Immature natural killer cell (primary cell): ENCODE measurements at regions not wholly inside any gene's neighbourhood (a gene's known extent, or its start where the extent isn't known, plus 50 kb on each side); places are given as distances from the start of the nearest gene placed in this dataset.
A peak's percentile ranks its signal among the peaks of the same experiment; 100 is the strongest.
"Not testable (repeated sequence)": the region's sequence is repeated elsewhere in the genome, so short reads cannot be mapped to it uniquely, and the experiment has no call there.

Experiments used
- DNase-seq, 3 donors: peaks; one replicate each; pipeline ENCODE4 v3.0.0; 2022; ENCODE audit warnings: mixed read lengths in 1 of 3
- H3K27ac Mint-ChIP-seq, 6 donors: one replicate each; pipeline ENCODE4 v1.8.0; 2020; ENCODE audit warnings: mixed read lengths in 6 of 6, mild to moderate bottlenecking in 5 of 6, inconsistent platforms in 4 of 6, moderate library complexity in 3 of 6
- H3K27me3 Mint-ChIP-seq, 3 donors: one replicate each; pipeline ENCODE4 v1.8.0; 2020 to 2021; ENCODE audit warnings: low read depth in 3 of 3, mild to moderate bottlenecking in 3 of 3, mixed read lengths in 3 of 3, moderate library complexity in 3 of 3, inconsistent platforms in 1 of 3
- H3K36me3 Mint-ChIP-seq, 3 donors: one replicate each; pipeline ENCODE4 v1.8.0; 2020; ENCODE audit warnings: mixed read lengths in 3 of 3, inconsistent platforms in 2 of 3, mild to moderate bottlenecking in 2 of 3
- H3K4me1 Mint-ChIP-seq, 2 donors: one replicate each; pipeline ENCODE4 v1.8.0; 2020; ENCODE audit warnings: inconsistent platforms in 2 of 2, mild to moderate bottlenecking in 2 of 2, mixed read lengths in 2 of 2, moderate library complexity in 1 of 2
- H3K4me3 Mint-ChIP-seq, 5 donors: one replicate each; pipeline ENCODE4 v1.8.0; 2020; ENCODE audit warnings: mild to moderate bottlenecking in 5 of 5, mixed read lengths in 5 of 5, inconsistent platforms in 3 of 5, moderate library complexity in 3 of 5
- H3K9me3 Mint-ChIP-seq, 6 donors: one replicate each; pipeline ENCODE4 v1.8.0; 2020; ENCODE audit warnings: mild to moderate bottlenecking in 6 of 6, mixed read lengths in 6 of 6, inconsistent platforms in 4 of 6, moderate library complexity in 3 of 6

DNA sequence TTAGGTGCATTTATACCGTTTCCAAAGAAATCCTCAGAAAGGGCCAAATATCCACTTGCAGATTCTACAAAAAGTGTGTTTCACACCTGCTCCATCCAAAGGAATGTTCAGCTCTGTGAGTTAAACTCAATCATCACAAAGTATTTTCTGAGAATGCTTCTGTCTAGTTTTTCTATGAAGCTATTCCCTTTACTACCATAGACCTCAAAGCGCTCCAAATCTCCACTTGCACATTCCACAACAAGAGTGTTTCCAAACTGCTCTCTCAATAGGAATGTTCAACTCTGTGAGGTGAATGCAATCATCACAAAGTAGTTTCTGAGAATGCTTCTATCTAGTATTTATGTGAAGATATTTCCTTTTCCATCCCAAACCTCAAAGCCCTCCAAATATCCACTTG is 412.7 kb upstream of the WSB1 start:
- H3K27me3 Mint-ChIP-seq, DNase-seq, H3K36me3 Mint-ChIP-seq, H3K27ac Mint-ChIP-seq, H3K4me3 Mint-ChIP-seq, H3K4me1 Mint-ChIP-seq: not testable (repeated sequence)
- H3K9me3 Mint-ChIP-seq, result peaks cover 0 to 10% (median 0%) of the 10 kb centered on the region in 6 donors

DNA sequence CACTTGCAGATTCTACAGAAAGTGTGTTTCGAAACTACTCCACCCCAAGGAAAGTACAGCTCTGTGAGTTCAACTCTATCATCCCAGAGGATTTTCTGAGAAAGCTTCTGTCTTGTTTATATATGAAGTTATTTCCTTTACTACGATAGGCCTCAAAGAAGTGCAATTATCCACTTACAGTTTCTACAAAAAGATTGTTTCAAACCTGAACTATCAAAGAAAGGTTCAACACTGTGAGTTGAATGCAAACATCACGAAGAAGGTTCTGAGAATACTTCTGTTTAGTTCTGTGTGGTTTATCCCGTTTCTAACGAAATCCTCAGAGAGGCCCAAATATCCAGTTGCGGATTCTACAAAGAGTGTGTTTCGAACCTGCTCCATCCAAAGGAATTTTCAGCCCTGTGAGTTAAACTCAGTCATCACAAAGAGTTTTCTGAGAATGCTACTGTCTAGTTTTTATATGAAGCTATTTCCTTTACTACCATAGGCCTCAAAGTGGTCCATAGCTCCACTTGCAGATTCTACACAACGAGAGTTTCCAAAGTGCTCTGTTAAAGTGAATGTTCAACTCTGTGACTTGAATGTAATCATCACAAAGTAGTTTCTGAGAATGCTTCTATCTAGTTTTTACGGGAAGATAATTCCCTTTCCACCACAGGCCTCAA is 411.7 kb upstream of the WSB1 start:
- not testable (repeated sequence) for DNase-seq, H3K27ac Mint-ChIP-seq, H3K4me1 Mint-ChIP-seq, H3K27me3 Mint-ChIP-seq, H3K4me3 Mint-ChIP-seq, H3K36me3 Mint-ChIP-seq
- peaks cover 0 to 10% (median 0%) of the 10 kb centered on the region in 6 donors for H3K9me3 Mint-ChIP-seq

DNA sequence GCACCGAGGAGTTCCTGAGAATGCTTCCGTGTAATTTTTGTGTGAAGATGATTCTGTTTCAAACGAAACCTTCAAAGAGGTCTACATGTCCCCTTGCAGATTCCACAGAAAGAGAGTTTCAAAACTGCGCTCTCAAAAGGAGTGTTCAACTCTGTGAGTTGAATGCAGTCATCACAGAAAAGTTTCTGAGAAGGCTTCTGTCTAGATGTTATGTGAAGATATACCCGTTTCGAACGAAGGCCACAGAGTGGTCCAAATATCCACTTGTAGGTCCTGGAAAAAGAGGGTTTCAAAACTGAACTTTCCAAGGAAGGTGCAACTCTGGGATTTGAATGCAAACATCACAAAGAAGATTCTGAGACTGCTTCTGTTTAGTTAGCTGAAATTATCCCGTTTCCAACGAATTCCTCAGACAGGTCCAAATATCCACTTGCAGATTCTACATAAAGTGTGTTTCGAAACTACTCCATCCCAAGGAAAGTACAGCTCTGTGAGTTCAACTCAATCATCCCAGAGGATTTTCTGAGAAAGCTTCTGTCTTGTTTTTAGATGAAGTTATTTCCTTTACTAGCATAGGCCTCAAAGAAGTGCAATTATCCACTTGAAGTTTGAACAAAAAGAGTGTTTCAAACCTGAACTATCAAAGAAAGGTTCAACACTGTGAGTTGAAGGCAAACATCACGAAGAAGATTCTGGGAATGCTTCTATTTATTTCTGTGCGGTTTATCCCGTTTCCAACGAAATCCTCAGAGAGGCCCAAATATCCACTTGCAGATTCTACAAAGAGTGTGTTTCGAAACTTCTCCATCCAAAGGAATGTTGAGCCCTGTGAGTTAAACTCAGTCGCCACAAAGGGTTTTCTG is 409.8 kb upstream of the WSB1 start:
- H3K36me3 Mint-ChIP-seq, DNase-seq, H3K27ac Mint-ChIP-seq, H3K4me1 Mint-ChIP-seq, H3K4me3 Mint-ChIP-seq, H3K27me3 Mint-ChIP-seq: not testable (repeated sequence)
- peaks cover 0 to 10% (median 0%) of the 10 kb centered on the region in 6 donors for H3K9me3 Mint-ChIP-seq

DNA sequence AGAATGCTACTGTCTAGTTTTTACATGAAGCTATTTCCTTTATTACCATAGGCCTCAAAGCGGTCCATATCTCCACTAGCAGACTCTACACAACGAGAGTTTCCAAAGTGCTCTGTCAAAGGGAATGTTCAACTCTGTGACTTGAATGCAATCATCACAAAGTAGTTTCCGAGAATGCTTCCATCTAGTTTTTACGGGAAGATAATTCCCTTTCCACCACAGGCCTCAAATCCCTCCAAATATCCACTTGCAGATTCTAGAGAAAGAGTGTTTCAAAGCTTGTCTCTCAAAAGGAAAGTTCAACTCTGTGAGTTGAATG is 409.2 kb upstream of the WSB1 start:
- H3K27me3 Mint-ChIP-seq, H3K36me3 Mint-ChIP-seq: not testable (repeated sequence)

DNA sequence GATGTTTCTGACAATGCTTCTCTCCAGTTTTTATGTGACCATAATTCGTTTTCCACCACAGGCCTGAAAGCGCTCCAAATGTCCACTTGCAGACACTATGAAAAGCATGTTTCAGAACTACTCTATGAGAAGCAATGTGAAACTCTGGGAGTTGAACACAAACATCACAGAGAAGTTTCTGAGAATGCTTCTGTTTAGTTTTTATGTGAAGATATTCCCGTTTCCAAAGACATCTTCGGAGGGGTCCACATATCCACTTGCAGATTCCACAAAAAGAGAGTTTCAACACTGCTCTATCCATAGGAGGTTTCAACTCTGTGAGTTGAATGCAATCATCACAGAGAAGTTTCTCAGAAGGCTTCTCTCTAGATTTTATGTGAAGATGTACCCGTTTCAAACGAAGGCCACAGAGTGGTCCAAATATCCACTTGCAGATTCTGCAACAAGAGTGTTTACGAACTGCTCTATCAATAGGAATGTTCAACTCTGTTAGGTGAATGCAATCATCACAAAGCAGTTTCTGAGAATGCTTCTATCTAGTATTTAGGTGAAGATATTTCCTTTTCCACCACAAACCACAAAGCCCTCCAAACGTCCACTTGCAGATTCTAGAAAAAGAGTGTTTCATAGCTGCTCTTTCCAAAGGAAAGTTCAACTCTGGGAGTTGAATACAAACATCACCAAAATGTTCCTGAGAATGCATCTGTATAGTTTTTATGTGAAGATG is 408.5 kb upstream of the WSB1 start:
- H3K27me3 Mint-ChIP-seq, H3K4me1 Mint-ChIP-seq, H3K4me3 Mint-ChIP-seq, H3K27ac Mint-ChIP-seq, H3K36me3 Mint-ChIP-seq: not testable (repeated sequence)
- peak; percentile 65 to 70 (median 67) for DNase-seq
- H3K9me3 Mint-ChIP-seq, result peaks cover 0 to 10% (median 0%) of the 10 kb centered on the region in 6 donors

More for the DNA sequence above, 409.2 kb upstream of the WSB1 start:
- not testable (repeated sequence) for H3K4me3 Mint-ChIP-seq, DNase-seq, H3K4me1 Mint-ChIP-seq, H3K27ac Mint-ChIP-seq
- H3K9me3 Mint-ChIP-seq, result peaks cover 0 to 10% (median 0%) of the 10 kb centered on the region in 6 donors
